DMS153 treated with DMSO at 0.1 percent for 48 hours (cell line): ENCODE measurements at regions not wholly inside any gene's neighbourhood (a gene's known extent, or its start where the extent isn't known, plus 50 kb on each side); places are given as distances from the start of the nearest gene placed in this dataset.
"Not testable (repeated sequence)": the region's sequence is repeated elsewhere in the genome, so short reads cannot be mapped to it uniquely, and the experiment has no call there.

Experiments
- DNase-seq: peaks from one replicate; lab custom pipeline; 2025; ENCODE audit not compliant: unreplicated experiment; lab: John Stamatoyannopoulos, UW

- DNase-seq: no peak
Observed at GRCh38 chr10:2053805-2054204, 316.5 kb upstream of the ADARB2 start.

- DNase-seq: no peak
Observed at GRCh38 chr10:2051108-2051507, 313.8 kb upstream of the ADARB2 start.

GRCh38 chr10:2049560-2049959 lies 312.2 kb upstream of the ADARB2 start:
- DNase-seq: no peak

GRCh38 chr10:2048337-2048973 lies 311.1 kb upstream of the ADARB2 start:
- no peak for DNase-seq

- DNase-seq: no peak
Observed at GRCh38 chr10:2047679-2048078, 310.4 kb upstream of the ADARB2 start.

GRCh38 chr10:2043379-2043778 lies 306.1 kb upstream of the ADARB2 start:
- no peak for DNase-seq

- no peak for DNase-seq
Observed at GRCh38 chr10:2038036-2038435, 300.7 kb upstream of the ADARB2 start.

- DNase-seq: no peak
Observed at GRCh38 chr10:2037246-2037645, 299.9 kb upstream of the ADARB2 start.

GRCh38 chr10:2036209-2036608 lies 298.9 kb upstream of the ADARB2 start:
- DNase-seq: no peak

- no peak for DNase-seq
Observed at GRCh38 chr10:2030046-2030445, 292.7 kb upstream of the ADARB2 start.

GRCh38 chr10:2026936-2027335 lies 289.6 kb upstream of the ADARB2 start:
- no peak for DNase-seq

GRCh38 chr10:2024750-2025149 lies 287.4 kb upstream of the ADARB2 start:
- DNase-seq: not testable (repeated sequence)

- no peak for DNase-seq
Observed at GRCh38 chr10:2023687-2024086, 286.4 kb upstream of the ADARB2 start.

- DNase-seq: no peak
Observed at GRCh38 chr10:2022401-2022800, 285.1 kb upstream of the ADARB2 start.

- no peak for DNase-seq
Observed at GRCh38 chr10:2020836-2021235, 283.5 kb upstream of the ADARB2 start.

- DNase-seq: no peak
Observed at GRCh38 chr10:2019803-2020202, 282.5 kb upstream of the ADARB2 start.

GRCh38 chr10:2019281-2019680 lies 282.0 kb upstream of the ADARB2 start:
- no peak for DNase-seq

- DNase-seq: no peak
Observed at GRCh38 chr10:2014541-2014940, 277.2 kb upstream of the ADARB2 start.

GRCh38 chr10:2012209-2012608 lies 274.9 kb upstream of the ADARB2 start:
- no peak for DNase-seq

GRCh38 chr10:2011106-2011716 lies 273.9 kb upstream of the ADARB2 start:
- DNase-seq: no peak

- no peak for DNase-seq
Observed at GRCh38 chr10:2005546-2005945, 268.2 kb upstream of the ADARB2 start.

GRCh38 chr10:1992930-1993329 lies 255.6 kb upstream of the ADARB2 start:
- no peak for DNase-seq

GRCh38 chr10:1989090-1989489 lies 251.8 kb upstream of the ADARB2 start:
- no peak for DNase-seq
